Prostate gland (tissue), 2 donors: ENCODE measurements at regions not wholly inside any gene's neighbourhood (a gene's known extent, or its start where the extent isn't known, plus 50 kb on each side); places are given as distances from the start of the nearest gene placed in this dataset. TPM values are rescaled to one million over a fixed set of nuclear protein-coding genes. Genes with fewer than 3 reads are reported as not detected.

ENCODE experiments used
- DNase-seq: peaks from one replicate; pipeline ENCODE4 v3.0.0-alpha.2; 2019; ENCODE audit warnings: low spot score
- H3K27ac ChIP-seq, 2 donors: fragments of 200-600 bp; sonication (generic); 2 replicates each; pipeline ENCODE4 v1.5.1; 2017 to 2019
- H3K27me3 ChIP-seq: fragments of 200-600 bp; sonication (generic); replicated peaks from 2 replicates; pipeline ENCODE4 v1.5.1; 2019; ENCODE audit not compliant: insufficient read depth
- H3K36me3 ChIP-seq, 2 donors: fragments of 200-600 bp; sonication (generic); 1 replicate in 1 of 2; 2 replicates in 1 of 2; pipeline versions ENCODE4 v1.5.1 to v1.8.1; 2017 to 2019
- H3K4me1 ChIP-seq: fragments of 200-600 bp; sonication (generic); replicated peaks from 2 replicates; pipeline ENCODE4 v1.5.1; 2019
- H3K4me3 ChIP-seq, 2 donors: fragments of 200-600 bp; sonication (generic); 2 replicates each; pipeline ENCODE4 v1.5.1; 2017 to 2019
- H3K9me3 ChIP-seq: fragments of 200-600 bp; sonication (generic); 2 replicates; pipeline ENCODE4 v1.5.1; 2017
- CTCF ChIP-seq, 4 experiments: fragments of 200-600 bp in 2 of 4; fragments of 450-650 bp in 2 of 4; sonication (generic) in 2 of 4; IDR thresholded peaks; 1 replicate in 3 of 4; 2 replicates in 1 of 4; pipeline ENCODE4 v1.5.1; 2016 to 2019; ENCODE audit warnings: antibody characterized with exemption in 4 of 4, mild to moderate bottlenecking in 2 of 4, moderate library complexity in 2 of 4
- POLR2A ChIP-seq: fragments of 450-650 bp; IDR thresholded peaks from one replicate; pipeline ENCODE4 v1.6.1; 2016; ENCODE audit warnings: antibody characterized with exemption, mild to moderate bottlenecking
- POLR2AphosphoS5 ChIP-seq: sonication (generic); formaldehyde crosslinking; IDR thresholded peaks from one replicate; pipeline ENCODE4 v1.6.1; 2017; ENCODE audit warnings: antibody characterized with exemption
- WGBS: methylation state at CpG from one replicate; pipeline ENCODE4 v1.1.5; 2018; 5-methylcytosine and 5-hydroxymethylcytosine counted together
- intact Hi-C: fragments of 100-400 bp; cut with DNase I; formaldehyde crosslinking; loops from one replicate; pipeline ENCODE4 v1.14.2; 2022
- microRNA-seq: library from miRNA; unstranded; fragments of <30 nt; microRNA quantifications from one replicate; pipeline ENCODE4, GENCODE V29; 2016
- small RNA-seq, 2 donors: library from RNA; depleted of rRNA; stranded (forward); fragments of <200 nt; gene quantifications; one replicate each; pipeline ENCODE3, GENCODE V24; 2016

GRCh38 chr6:90637320-90637719 is 50.4 kb upstream of the MAP3K7 start:
- no peak for DNase-seq
- Histone ChIP-seq H3K27me3 (no peaks in the 10 kb centered on the region), H3K9me3 (no peaks in the 10 kb centered on the region), H3K36me3 (no peaks in the 10 kb centered on the region), H3K4me1 (no peaks in the 10 kb centered on the region), H3K27ac (no peak overlapping the region), H3K4me3 (no peak overlapping the region)
- intact Hi-C loops, result no loop called here
- TF ChIP-seq CTCF (IDR thresholded peaks at IDR 0.05), result no peak
- TF ChIP-seq POLR2AphosphoS5, result no peak
- TF ChIP-seq POLR2A, result no peak
- 91% methylated on average over 2 of the region's 2 CpGs for WGBS

Small RNAs in the stretch of these regions (microRNA-seq; reads per million reads assigned to microRNA genes)
- not detected for gene MIR4643

Small RNAs in the stretch of these regions (small RNA-seq; reads per million reads assigned to genes)
- gene MIR4643 (0 reads per million in 2 donors), gene MTATP6P25 (0 to 0.20 reads per million in 2 donors), gene MTCO1P56 (0 reads per million in 2 donors), gene MTND4LP19 (0 reads per million in 2 donors), gene RF00012 (0 reads per million in 2 donors), gene RN7SL415P (0 reads per million in 2 donors)
